ENCODE measurements at regions not wholly inside any gene's neighbourhood (a gene's known extent, or its start where the extent isn't known, plus 50 kb on each side); places are given as distances from the start of the nearest gene placed in this dataset.

DNA sequence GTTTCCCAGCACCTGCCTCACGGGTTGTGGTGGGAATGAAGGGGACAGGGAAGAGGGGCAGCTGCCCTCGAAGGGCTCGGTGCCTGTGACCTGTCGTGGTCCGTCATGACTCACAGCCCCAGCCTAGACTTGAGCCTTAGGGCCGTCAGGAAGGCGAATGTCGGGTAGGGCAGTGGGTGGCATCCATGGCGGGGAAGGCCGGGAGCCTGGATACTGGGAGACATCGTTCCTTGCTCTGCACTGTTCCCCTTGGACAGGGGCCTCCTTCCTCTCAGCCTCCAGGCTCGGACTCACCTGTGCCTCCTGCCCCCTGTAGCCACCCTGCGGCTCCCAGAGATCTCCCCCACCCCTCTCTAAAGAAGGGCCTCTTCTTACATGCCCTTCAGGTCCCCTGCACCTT lies 52.2 kb upstream of the APCDD1L start:
- H3K4me2 ChIP-seq (replicated peaks; ENCODE audit: low read depth, low read length, poor library complexity, severe bottlenecking) = no peak overlapping the region
- Mint-ChIP-seq H3K4me1 (no peaks in the 10 kb centered on the region), H3K9me3 (ENCODE audit: insufficient read depth) (peaks cover 2% of the 10 kb centered on the region), H3K27ac (no peak overlapping the region), H3K27me3 (peaks cover 23% of the 10 kb centered on the region), H3K4me3 (no peak overlapping the region)
- POLR2A ChIA-PET = no interaction called here
- H3K4me3 ChIP-seq (ENCODE audit: control extremely low read depth in 1 of 5, extremely low read depth in 1 of 5, insufficient read depth in 1 of 5, low read depth in 2 of 5, low read length in 4 of 5) = no peak overlapping the region
- no peak for DNase-seq
- no peak for ATAC-seq (ENCODE audit: low read depth)
- no peaks in the 10 kb centered on the region for H3K4me1 ChIP-seq (ENCODE audit: control insufficient read depth in 2 of 2, insufficient read depth in 2 of 2, low read length in 2 of 2)
- WGBS (ENCODE audit: insufficient coverage) = 90% methylated on average over 12 of the region's 13 CpGs
- no peak overlapping the region for H3K9ac ChIP-seq (ENCODE audit: low read length)
- no peak overlapping the region for H3K27ac ChIP-seq (ENCODE audit: low read length in 2 of 2)
- CTCF ChIA-PET = no interaction called here
- no peaks in the 10 kb centered on the region for H4K20me1 ChIP-seq (ENCODE audit: control insufficient read depth, insufficient read depth, low read length, poor library complexity, severe bottlenecking)
- peaks cover 0 to 3% (median 0%) of the 10 kb centered on the region in 3 donors for H3K9me3 ChIP-seq (ENCODE audit: control extremely low read depth in 1 of 3, control insufficient read depth in 2 of 3, insufficient read depth in 1 of 3, low read length in 2 of 3)
- intact Hi-C loops (cut with micrococcal nuclease) = no loop called here
- no peak overlapping the region for H2AFZ ChIP-seq (ENCODE audit: insufficient read depth, low read depth, low read length, poor library complexity, severe bottlenecking)
- H3K27me3 ChIP-seq (replicated peaks in 1 of 4; ENCODE audit: control extremely low read depth in 1 of 4, control insufficient read depth in 3 of 4, insufficient read depth in 4 of 4, low read length in 3 of 4) = no peaks in the 10 kb centered on the region
- H3K79me2 ChIP-seq (ENCODE audit: control insufficient read depth, insufficient read depth, low read length) = no peaks in the 10 kb centered on the region
- TF ChIP-seq, protein P1, sequence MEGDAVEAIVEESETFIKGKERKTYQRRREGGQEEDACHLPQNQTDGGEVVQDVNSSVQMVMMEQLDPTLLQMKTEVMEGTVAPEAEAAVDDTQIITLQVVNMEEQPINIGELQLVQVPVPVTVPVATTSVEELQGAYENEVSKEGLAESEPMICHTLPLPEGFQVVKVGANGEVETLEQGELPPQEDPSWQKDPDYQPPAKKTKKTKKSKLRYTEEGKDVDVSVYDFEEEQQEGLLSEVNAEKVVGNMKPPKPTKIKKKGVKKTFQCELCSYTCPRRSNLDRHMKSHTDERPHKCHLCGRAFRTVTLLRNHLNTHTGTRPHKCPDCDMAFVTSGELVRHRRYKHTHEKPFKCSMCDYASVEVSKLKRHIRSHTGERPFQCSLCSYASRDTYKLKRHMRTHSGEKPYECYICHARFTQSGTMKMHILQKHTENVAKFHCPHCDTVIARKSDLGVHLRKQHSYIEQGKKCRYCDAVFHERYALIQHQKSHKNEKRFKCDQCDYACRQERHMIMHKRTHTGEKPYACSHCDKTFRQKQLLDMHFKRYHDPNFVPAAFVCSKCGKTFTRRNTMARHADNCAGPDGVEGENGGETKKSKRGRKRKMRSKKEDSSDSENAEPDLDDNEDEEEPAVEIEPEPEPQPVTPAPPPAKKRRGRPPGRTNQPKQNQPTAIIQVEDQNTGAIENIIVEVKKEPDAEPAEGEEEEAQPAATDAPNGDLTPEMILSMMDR (IDR thresholded peaks at IDR 0.05) = no peak
- no peak for TF ChIP-seq EZH2 (IDR thresholded peaks at IDR 0.05; ENCODE audit: borderline replicate concordance, insufficient read depth, low read depth, low read length, poor library complexity, severe bottlenecking)
- H3K36me3 ChIP-seq (replicated peaks in 1 of 2; ENCODE audit: control extremely low read depth in 1 of 2, control insufficient read depth in 1 of 2, extremely low read depth in 1 of 2, insufficient read depth in 2 of 2, low read length in 1 of 2) = no peaks in the 10 kb centered on the region

DNA sequence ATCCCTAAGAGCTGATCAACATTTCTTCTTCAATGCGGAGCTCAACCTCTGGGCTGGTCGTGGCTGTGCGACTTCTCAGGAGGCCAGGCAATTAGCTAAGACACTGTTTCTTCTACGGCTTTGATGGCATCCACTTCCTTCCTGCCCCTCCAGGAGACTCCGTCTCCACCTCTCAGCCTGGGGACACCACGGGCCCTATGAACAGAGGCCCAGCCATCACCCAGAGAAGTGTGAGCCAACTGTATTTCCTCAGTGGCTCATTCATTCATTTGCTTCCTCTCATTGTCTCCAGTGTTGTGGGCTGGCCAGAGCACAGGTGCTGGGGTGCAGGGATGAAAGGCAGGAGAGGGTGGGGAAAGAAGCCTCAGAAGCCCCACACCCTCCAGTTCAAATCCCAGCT lies 51.8 kb upstream of the APCDD1L start:
- no peaks in the 10 kb centered on the region for H4K20me1 ChIP-seq (ENCODE audit: control insufficient read depth, insufficient read depth, low read length, poor library complexity, severe bottlenecking)
- no peaks in the 10 kb centered on the region for H3K4me1 ChIP-seq (ENCODE audit: control insufficient read depth in 2 of 2, insufficient read depth in 2 of 2, low read length in 2 of 2)
- DNase-seq (no peak), ATAC-seq (ENCODE audit: low read depth) (no peak)
- H3K4me2 ChIP-seq (replicated peaks; ENCODE audit: low read depth, low read length, poor library complexity, severe bottlenecking) = no peak overlapping the region
- peaks cover 2% of the 10 kb centered on the region for H3K9me3 Mint-ChIP-seq (ENCODE audit: insufficient read depth)
- intact Hi-C loops (cut with micrococcal nuclease) = no loop called here
- no peaks in the 10 kb centered on the region for H3K79me2 ChIP-seq (ENCODE audit: control insufficient read depth, insufficient read depth, low read length)
- H3K27me3 Mint-ChIP-seq = peaks cover 19% of the 10 kb centered on the region
- H3K4me3 Mint-ChIP-seq = no peak overlapping the region
- CTCF ChIA-PET = no interaction called here
- no peaks in the 10 kb centered on the region for H3K27me3 ChIP-seq (replicated peaks in 1 of 4; ENCODE audit: control extremely low read depth in 1 of 4, control insufficient read depth in 3 of 4, insufficient read depth in 4 of 4, low read length in 3 of 4)
- H3K27ac Mint-ChIP-seq = no peak overlapping the region
- H3K9ac ChIP-seq (ENCODE audit: low read length) = no peak overlapping the region
- H3K27ac ChIP-seq (ENCODE audit: low read length in 2 of 2) = no peak overlapping the region
- H3K9me3 ChIP-seq (ENCODE audit: control extremely low read depth in 1 of 3, control insufficient read depth in 2 of 3, insufficient read depth in 1 of 3, low read length in 2 of 3) = peaks cover 0 to 3% (median 0%) of the 10 kb centered on the region in 3 donors
- TF ChIP-seq EZH2 (IDR thresholded peaks at IDR 0.05; ENCODE audit: borderline replicate concordance, insufficient read depth, low read depth, low read length, poor library complexity, severe bottlenecking) = no peak
- TF ChIP-seq, protein P1 (IDR thresholded peaks at IDR 0.05) = no peak
- H2AFZ ChIP-seq (ENCODE audit: insufficient read depth, low read depth, low read length, poor library complexity, severe bottlenecking) = no peak overlapping the region
- 66% methylated on average over 6 of the region's 6 CpGs for WGBS (ENCODE audit: insufficient coverage)
- POLR2A ChIA-PET = no interaction called here
- H3K4me3 ChIP-seq (ENCODE audit: control extremely low read depth in 1 of 5, extremely low read depth in 1 of 5, insufficient read depth in 1 of 5, low read depth in 2 of 5, low read length in 4 of 5) = no peak overlapping the region
- no peaks in the 10 kb centered on the region for H3K36me3 ChIP-seq (replicated peaks in 1 of 2; ENCODE audit: control extremely low read depth in 1 of 2, control insufficient read depth in 1 of 2, extremely low read depth in 1 of 2, insufficient read depth in 2 of 2, low read length in 1 of 2)
- no peaks in the 10 kb centered on the region for H3K4me1 Mint-ChIP-seq
